Activated CD4-positive, alpha-beta T cell treated with anti-CD3 and anti-CD28 coated beads, Interleukin-2, Interleukin-6, amounts not matched to agents 100 ng/mL and 50 ng/mL, durations not matched to agents 16 hours and 8 hours (primary cell): ENCODE measurements at regions not wholly inside any gene's neighbourhood (a gene's known extent, or its start where the extent isn't known, plus 50 kb on each side); places are given as distances from the start of the nearest gene placed in this dataset.

Experiments used
- DNase-seq: peaks from one replicate; pipeline ENCODE4 v3.0.0-alpha.2; 2020

DNA sequence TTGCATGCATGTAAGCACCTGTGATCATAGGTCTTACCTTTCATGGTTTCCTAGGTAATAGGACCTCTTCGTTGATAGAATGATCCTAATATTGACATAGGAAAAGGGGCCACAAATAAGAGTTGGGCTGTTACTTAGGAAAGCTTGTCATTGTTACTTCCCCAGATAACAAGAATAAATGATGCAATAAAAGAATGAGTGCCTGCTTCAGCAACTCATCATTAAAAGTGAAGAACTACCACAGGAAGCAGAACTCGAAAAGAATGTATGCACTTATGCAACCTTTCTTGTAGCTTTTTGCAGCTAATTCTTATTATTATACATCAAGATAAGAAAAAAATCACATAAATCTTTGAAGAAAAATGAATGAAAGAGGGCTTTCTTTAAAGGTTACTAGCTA lies 548.6 kb downstream of the LTN1 start:
- DNase-seq: no peak

DNA sequence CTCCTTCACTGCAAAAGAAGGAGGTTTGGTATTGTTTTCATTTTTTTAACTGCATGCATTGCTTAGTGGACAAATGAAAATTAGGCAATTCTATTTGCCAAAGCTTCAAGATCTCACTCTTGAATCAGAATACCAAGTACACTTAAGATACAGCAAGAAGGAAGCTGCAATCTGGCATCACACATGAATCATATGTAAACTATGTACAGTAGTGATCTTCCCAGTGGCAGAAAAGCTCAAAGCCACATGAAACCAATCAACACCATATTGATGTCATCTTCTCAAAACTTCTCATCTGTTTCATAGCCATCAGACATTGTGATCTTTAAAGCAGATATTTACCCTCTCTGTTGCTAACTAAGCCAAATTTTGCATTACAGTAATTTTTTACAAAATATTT lies 550.1 kb downstream of the LTN1 start:
- DNase-seq: no peak

DNA sequence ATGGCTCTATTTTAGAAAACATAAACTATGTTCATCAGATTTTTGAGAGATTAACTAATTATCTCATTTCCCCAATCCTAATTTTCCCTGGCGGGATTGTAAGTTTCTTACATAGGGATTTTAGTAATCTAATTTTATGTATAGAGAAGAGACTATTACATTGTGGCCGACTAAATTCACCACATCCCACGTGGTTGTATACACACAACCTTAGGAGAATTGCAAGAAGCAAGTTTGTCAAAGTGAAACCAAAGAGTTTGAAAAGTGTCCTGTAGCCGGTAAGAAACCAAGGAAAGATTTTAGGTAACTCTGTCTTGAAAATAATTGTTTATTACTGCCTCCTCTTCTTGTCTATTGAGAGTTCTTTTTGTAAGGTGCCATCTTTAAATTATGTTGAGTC lies 550.6 kb downstream of the LTN1 start:
- no peak for DNase-seq

DNA sequence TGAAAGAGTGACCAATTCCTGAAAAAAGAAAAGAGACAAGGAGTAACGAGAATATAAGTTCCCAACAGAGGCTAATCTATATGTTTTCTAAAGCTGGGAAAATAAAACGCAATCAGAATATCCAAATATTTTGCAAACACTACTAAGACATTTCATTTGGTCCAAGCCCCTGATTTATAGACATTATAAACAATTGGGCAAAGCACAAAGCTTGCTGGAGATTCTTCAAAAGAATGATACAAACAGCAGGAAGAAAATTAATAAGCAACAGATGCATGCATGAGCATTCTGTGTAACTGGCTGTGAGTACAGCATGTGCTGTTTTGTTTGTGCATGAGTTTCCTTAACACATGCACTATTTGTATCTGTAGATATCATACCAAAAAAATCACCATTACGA lies 552.9 kb downstream of the LTN1 start:
- no peak for DNase-seq

DNA sequence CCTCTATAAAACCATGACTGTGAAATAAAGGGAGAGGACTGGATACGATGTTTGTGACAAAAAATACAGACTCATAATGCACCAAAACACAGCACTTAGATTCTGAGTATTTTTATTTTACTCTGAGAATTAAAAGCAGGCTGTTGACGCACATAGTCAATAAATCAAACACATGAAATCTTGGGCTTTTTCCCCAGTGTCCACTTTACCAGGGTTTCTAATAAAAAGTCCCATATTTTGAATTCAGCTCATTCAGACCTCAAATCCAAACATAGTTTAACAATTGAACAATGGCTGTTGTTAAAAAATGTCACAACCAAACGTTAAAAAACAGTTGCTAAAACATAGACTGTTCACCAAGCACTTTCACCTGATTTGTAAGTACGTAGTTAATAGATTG lies 553.4 kb downstream of the LTN1 start:
- DNase-seq: no peak

DNA sequence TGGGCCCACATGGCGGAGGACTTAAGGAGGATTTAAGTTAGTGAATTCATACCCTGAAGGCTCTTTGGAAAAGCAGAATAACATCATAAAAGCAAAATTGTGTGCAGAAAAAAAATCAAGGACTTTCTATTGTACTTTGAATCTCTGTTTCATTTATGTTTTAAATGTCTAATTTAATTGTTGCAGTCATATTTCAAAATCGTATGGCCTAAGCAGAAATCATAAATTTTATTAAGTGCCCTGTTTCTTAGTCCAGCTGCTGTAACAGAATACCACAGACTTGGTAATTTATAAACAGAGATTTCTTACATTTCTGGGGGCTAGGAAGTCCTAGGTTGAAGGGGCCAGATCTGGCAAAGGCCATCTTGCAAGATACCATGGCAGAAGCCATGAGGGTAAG lies 555.6 kb downstream of the LTN1 start:
- DNase-seq: no peak

DNA sequence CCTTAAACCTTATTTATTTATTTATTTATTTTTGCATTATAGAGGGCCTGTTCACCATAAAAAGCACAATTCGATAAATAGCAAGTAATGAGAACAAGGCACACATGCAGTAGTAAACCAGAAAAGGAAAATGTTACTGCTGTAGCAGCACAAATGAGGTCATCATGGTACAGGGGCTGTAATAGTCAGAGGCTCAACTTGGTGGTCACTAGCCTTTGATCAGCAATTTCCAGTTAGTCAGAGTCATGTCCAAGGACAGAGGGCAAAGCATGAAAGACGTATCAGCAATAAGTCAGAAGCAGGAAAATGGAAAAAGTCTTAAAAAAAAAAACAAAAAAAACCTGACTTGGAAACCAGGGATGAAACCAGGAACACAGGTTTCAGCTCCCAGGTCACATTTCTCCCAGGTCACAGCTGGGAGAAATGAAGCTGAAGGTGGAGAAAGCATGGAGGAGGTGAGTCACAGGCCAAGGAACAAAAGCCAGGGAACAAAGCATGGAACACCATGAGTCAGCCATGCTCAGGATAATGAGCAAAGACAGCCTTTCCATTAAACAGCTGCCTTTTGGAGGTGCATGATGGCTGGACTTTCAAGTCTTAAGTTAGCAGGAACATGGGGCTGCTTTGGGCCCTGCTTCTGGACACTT lies 556.3 kb downstream of the LTN1 start:
- no peak for DNase-seq

DNA sequence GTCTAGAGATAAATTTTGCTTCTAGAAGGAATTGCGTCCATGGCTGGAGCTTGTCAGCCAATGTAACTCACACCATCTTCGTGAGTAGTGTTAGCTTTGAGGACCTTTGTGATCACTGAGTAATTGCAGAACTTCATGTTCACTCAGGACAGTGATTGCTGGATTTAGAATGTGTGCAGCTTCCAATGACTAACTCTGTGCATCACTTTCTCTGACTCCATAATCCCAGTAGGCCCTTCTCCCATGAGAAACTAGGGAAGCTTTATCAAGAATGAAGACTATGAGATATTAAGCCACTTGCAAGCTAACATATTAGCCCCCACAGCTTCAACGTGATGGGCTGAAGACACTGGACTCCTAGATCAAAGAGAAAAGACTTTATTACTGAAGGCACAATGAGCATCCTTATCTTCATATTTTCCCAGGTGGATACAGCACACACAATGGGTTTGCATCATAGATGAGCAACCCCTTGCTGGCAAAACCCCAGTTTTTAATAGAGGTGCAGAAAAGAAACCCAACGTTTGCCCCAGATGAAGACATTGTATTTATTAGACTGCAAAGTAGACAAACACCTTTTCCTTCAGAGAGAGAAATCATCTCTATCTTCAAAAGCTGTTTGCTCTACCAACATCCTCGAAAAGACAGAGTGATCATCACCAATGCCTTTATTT lies 561.0 kb downstream of the LTN1 start:
- DNase-seq: no peak

DNA sequence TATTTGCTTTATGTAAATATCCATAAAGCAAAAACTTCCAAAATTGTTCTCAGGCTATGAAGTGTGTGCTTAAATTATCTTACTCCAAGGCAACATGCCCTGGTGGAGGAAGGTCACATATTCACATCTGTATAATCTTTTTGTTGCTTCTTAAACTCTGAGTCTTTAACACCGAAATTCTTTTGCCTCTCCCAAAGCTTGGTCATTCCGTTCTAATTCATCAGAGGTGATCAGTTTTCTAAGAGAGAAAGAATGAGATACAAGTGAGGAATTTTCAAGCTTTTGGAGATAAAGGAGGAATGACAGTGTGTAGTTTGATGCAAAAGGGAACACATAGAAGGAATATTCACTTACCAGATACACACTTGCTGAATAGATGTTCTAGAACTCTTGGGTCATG lies 561.7 kb downstream of the LTN1 start:
- no peak for DNase-seq

DNA sequence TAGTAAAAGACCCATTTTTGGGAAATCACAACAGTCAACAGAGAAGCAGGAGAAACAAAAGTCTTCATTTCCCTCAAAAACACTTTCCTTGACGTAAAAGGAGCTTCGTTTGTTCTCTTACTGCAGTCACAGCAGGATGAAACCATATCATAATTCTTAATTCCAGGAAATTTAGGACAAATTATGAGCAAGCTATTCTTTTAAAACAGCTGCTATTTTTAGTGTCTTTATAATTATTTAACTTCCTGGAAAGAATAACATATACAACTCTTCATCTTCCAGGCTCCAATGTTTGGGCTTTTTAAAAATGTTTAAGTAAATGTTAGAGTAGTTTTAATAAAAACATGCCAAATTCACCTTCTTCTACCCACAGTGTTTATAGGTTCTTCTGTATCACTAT lies 563.5 kb downstream of the LTN1 start:
- no peak for DNase-seq

DNA sequence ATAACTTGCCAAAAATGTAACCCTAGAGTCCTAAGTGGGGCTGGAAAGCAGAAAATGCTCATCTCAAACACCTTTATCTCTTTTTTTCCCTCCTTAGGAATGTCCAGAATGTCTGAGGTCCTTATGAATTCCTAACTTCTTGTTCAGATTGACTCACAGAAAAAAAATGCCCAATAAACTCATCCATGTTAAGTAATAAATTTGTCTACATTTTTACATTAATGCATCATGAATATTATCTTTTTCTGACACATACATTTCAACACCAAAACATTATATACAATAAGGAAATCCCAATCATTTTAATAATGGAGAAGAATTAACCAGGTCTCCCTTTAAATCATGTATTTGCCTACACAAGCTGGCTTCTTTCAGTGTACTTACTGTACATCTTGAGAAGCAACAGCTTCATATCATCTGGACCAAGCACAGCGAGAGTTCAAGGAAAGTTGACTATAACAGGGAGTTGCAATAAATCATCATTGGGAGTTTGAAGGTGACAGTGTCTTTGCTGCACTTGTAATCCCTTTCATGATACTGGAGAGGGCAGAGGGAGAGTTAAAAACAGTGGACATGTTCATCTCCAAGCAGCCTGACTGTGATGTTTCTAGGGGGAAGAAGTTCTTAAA lies 565.2 kb downstream of the LTN1 start:
- DNase-seq: no peak

DNA sequence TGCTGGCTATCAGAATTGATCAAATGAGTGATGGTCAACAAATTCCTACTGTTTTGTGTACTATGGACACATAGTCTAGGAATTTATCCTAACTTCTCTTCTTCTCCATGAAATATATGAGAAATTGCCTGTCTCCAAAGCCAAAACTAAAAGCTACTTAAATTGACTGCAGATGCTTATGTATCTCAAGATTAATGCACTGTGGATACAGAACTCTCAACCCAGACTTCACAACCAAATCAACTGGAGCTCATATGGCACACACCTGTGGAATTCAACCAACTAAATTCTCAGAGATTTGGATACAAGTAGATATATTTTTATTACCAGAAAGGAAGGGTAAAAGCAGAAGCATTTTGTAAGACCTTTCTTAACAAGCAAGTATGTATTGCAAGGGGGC lies 566.1 kb downstream of the LTN1 start:
- no peak for DNase-seq

DNA sequence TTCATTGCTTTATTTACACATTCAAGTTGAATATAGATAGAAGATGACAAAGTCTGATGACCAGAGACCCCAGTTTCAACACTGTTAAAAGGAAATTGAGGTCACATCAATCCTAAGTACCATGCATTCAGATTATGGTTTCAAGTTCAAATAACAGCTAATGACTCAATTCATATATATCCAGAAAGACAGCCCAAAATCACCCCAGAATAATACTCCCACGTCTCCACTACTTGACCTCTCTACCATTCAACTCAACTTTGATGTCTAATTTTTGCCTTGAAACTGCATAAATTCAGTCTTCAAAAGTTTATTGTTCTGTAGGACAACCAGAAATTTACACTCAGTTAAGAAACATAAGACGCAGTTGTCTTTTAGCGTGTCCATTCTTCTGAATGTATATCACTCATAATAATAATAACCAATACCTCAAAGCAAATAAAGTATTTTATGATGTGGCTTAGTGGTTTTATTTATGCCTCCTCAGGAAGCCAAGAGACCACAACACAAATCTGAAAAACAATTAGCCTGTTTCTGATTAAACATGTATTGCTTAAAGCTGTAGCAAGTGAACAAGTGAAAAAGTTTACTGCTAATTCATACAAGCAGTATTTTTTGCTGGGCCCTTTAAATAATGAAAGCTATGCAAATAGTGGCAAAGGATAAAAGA lies 569.0 kb downstream of the LTN1 start:
- DNase-seq: no peak

DNA sequence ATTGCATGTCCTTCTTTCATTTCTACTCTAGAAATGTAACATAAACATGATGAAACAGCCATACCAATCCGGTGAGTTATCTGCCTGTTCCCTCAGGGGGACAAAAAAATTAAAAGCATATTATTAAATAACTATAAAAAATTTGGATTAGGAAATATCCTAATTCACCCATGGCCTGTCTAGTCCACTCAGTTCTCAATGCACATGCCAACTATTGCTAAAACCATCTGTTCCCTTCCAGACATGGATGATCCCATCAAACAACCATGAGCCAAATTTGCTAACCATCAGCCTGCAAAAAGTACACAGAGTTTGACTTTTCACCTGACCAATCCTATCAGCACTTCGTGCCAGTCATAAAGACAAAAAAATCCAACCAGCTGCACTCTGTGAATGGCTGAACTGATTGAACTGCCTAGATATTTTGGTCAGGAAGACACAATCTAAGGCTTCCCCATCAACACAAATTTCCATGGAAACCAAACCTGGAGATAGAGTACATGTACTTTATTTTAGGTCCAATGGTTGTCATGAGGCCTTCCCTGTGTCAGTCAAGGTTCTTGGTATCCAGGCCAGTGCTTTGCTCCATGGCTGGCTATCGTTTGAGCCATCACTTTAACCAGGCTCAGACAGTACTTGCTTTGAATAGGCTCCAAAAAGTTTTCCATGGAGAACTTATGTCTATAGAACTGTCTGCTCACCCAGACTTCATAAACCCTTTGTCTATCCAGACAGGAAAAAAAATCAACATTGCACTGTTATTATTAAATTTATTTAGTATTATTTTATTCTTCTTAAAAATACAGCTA lies 570.8 kb downstream of the LTN1 start:
- DNase-seq: no peak

DNA sequence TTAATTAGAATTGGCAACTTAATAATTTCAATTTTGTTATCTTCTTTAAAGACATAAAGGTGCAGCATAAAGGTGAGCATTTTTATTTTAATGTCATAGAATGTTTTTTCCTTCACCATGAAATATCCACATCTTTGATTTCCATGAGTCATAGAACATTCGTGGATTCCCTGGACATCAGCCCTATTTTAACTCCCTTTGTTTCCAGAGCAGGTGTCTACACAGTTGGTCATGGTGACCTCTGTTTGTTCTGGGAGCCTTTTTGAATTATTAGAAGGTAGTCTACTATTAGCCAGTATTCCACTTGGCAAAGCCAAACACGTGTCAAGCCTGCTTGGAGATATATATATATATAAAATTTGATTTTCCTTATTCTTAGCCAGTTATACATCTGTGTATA lies 572.9 kb downstream of the LTN1 start:
- DNase-seq: no peak

DNA sequence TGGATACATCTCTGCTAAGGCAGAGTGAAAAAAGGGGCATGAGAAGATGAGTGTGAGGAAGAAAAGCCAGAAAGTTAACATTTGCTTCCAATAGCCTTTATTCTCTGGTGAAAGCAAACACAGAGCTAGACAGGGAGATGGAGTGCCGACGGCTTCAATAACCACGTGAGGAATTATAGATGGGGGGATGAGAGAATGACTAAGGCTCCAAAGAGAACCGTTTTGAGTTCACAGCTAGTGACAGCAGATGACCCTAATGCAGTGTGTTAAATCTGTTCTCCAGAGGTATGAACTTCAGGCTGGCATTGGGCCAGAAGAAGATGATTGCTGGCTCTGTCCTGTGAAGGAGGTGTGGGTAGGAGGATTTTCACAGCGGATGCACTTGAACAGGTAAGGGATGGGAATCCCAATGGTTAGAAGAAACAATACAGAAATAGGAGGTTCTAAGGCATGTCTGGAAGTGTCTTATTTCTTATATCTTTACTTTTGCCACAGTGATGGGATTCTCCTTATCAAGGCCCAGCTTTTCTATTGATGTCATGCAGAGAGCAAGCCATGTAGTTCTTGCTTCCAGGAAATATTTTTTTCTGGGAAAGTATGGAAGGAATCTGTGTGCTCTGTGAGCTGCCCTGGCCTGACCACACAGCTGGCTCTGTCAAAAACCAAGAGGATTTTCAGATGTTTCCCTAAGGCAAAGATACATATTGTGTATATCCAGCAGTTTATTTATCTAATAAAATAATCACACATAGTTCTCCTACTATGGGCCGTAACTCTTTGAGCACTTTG lies 573.8 kb downstream of the LTN1 start:
- DNase-seq: no peak

DNA sequence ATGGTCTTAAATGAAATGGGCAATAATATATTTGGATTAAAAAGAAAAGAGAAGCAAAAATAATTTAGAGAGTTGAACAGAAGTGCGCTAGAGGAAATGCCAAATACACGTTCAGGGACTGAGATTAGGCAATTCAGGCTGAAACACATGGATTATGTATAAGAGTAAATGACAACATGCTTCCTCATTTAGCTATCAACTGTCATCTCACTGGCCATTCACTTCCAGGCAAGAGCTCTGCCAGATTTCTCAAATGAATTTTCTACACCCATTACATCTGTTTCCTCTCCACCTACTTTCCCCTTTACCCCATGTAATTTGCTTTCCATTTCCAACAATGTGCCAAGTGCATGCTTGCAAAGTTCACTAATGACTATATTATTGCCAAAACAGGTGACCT lies 582.4 kb downstream of the LTN1 start:
- no peak for DNase-seq

DNA sequence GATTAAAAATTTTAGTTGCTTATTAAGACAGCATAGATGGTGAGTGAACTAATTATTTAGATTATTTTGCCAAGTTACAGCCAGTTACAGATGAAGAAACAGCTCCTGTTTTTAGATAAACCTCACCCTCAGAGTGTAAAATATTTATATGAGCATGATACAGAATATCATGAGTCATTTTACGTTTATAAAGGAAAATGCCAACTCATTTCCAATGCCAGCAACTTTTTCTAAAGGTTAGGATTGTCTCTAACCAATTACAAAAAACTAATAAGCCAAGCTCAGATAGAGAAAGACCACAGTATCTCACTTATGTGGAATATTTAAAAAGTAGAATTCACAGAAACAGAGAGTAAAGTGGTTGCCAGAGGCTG lies 590.1 kb downstream of the LTN1 start:
- no peak for DNase-seq

DNA sequence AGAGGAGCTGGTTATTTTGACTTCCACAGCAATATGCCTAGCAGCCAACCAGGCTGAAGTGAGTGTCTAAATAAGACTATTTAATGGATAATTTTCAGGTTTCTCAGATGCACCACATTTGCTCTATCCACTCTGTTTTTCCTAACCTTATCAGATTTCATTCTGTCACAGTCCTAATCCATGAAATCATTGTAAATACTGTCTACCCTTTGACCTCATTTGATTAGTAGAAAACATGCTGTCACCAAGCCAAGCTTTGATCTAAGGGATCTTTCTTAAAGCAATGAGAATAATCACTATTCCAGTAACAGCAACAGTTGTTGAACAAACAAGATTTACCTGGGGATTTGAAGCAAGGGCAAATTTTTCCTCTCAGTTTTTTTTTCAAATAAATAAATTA lies 595.6 kb downstream of the LTN1 start:
- DNase-seq: no peak

DNA sequence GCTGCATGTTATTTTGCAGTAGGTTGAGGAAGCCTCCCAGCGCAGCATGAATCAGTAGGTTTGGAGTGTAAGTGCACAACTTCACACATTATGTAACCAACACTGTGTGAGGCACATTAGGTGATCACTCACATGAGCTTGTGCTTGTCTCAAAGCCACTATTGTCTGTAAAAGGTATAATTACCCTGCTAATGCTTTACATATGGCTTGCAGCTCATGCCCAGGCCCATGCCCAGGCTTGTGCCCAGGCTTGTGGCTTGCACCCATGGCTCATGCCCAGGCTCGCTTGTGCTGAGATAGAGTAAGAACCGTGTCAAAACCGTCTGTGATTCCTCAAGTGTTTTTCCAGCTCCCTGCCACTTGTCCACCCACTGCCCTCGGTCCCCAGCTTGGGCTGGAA lies 596.3 kb downstream of the LTN1 start:
- DNase-seq: no peak

DNA sequence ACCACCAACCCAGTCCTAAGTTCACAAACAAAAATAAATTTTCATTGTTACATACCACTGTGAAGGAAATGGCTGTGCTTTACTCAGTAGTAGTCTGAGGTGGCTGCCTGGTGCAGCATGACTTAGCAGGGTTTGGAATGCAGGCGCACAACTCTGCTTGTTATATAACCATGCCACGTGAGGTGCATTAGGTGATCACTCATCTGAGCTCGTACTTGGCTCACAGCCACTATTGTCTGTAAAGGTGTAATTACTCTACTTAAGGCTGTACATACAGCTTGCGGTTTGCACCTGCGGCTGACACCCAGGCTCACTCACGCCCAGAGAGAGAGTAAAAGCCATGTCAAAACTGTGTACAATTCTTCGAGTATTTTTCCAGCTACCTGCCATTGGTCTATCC lies 599.4 kb downstream of the LTN1 start:
- DNase-seq: no peak
